ENCODE measurements at regions not wholly inside any gene's neighbourhood (a gene's known extent, or its start where the extent isn't known, plus 50 kb on each side); places are given as distances from the start of the nearest gene placed in this dataset.

- Histone ChIP-seq H4K12ac (ENCODE audit: low read depth, low read length) (no peak overlapping the region), H3K4ac (ENCODE audit: low read depth, low read length) (no peak overlapping the region), H3K9ac (ENCODE audit: low read length) (no peak overlapping the region), H2BK12ac (ENCODE audit: low read length) (no peak overlapping the region), H3K79me2 (ENCODE audit: control insufficient read depth, insufficient read depth, low read length, poor library complexity) (no peaks in the 10 kb centered on the region), H2BK120ac (ENCODE audit: insufficient read depth, low read length, poor library complexity) (no peak overlapping the region), H3K14ac (ENCODE audit: low read length) (no peak overlapping the region), H3K36me3 (ENCODE audit: control insufficient read depth in 1 of 2, insufficient read depth in 2 of 2, low read length in 2 of 2) (no peaks in the 10 kb centered on the region), H3K27ac (ENCODE audit: low read depth, low read length) (no peak overlapping the region), H3K4me3 (ENCODE audit: low read depth, low read length) (no peak overlapping the region), H3K4me2 (ENCODE audit: low read length) (no peak overlapping the region), H3K9me3 (ENCODE audit: insufficient read depth, low read depth, low read length) (no peaks in the 10 kb centered on the region), H2AK5ac (ENCODE audit: low read length) (no peak overlapping the region), H3K27me3 (ENCODE audit: insufficient read depth, low read length) (no peaks in the 10 kb centered on the region), H2AFZ (ENCODE audit: insufficient read depth, low read length, poor library complexity) (no peak overlapping the region), H3K18ac (ENCODE audit: low read length) (no peak overlapping the region), H4K91ac (ENCODE audit: low read depth, low read length) (no peak overlapping the region), H4K8ac (ENCODE audit: low read depth, low read length) (no peak overlapping the region), H2BK5ac (ENCODE audit: low read depth, low read length, poor library complexity) (no peak overlapping the region), H3K23ac (ENCODE audit: low read length) (no peak overlapping the region), H3K4me1 (ENCODE audit: control insufficient read depth in 1 of 2, insufficient read depth in 2 of 2, low read length in 2 of 2) (no peaks in the 10 kb centered on the region), H3K79me1 (ENCODE audit: low read length) (no peaks in the 10 kb centered on the region)
- DNase-seq, result no peak
- no CpG with 5 or more reads among the region's 7 CpGs for WGBS (ENCODE audit: extremely low coverage, insufficient coverage, insufficient read length)
Measured at GRCh38 chr15:26165546-26165945, 302.4 kb upstream of the ATP10A start.

- Histone ChIP-seq H3K4me3 (ENCODE audit: low read depth, low read length) (peak overlapping the region; percentile 36), H2BK12ac (ENCODE audit: low read length) (no peak overlapping the region), H3K27me3 (ENCODE audit: insufficient read depth, low read length) (no peaks in the 10 kb centered on the region), H4K91ac (ENCODE audit: low read depth, low read length) (no peak overlapping the region), H2BK120ac (ENCODE audit: insufficient read depth, low read length, poor library complexity) (no peak overlapping the region), H2AFZ (ENCODE audit: insufficient read depth, low read length, poor library complexity) (no peak overlapping the region), H4K12ac (ENCODE audit: low read depth, low read length) (no peak overlapping the region), H3K14ac (ENCODE audit: low read length) (no peak overlapping the region), H3K4me2 (ENCODE audit: low read length) (no peak overlapping the region), H3K36me3 (ENCODE audit: control insufficient read depth in 1 of 2, insufficient read depth in 2 of 2, low read length in 2 of 2) (no peaks in the 10 kb centered on the region), H3K79me1 (ENCODE audit: low read length) (no peaks in the 10 kb centered on the region), H3K27ac (ENCODE audit: low read depth, low read length) (no peak overlapping the region), H3K79me2 (ENCODE audit: control insufficient read depth, insufficient read depth, low read length, poor library complexity) (no peaks in the 10 kb centered on the region), H3K9me3 (ENCODE audit: insufficient read depth, low read depth, low read length) (no peaks in the 10 kb centered on the region), H2BK5ac (ENCODE audit: low read depth, low read length, poor library complexity) (no peak overlapping the region), H3K23ac (ENCODE audit: low read length) (no peak overlapping the region), H2AK5ac (ENCODE audit: low read length) (no peak overlapping the region), H3K18ac (ENCODE audit: low read length) (no peak overlapping the region), H3K9ac (ENCODE audit: low read length) (no peak overlapping the region), H3K4me1 (ENCODE audit: control insufficient read depth in 1 of 2, insufficient read depth in 2 of 2, low read length in 2 of 2) (no peaks in the 10 kb centered on the region), H3K4ac (ENCODE audit: low read depth, low read length) (no peak overlapping the region), H4K8ac (ENCODE audit: low read depth, low read length) (no peak overlapping the region)
- WGBS (ENCODE audit: extremely low coverage, insufficient coverage, insufficient read length), result no CpG with 5 or more reads among the region's 4 CpGs
- no peak for DNase-seq
Measured at GRCh38 chr15:26160343-26160742, 297.2 kb upstream of the ATP10A start.

- no peak overlapping the region for H2BK12ac ChIP-seq (ENCODE audit: low read length)
- no peak overlapping the region for H3K14ac ChIP-seq (ENCODE audit: low read length)
- no peak overlapping the region for H2BK5ac ChIP-seq (ENCODE audit: low read depth, low read length, poor library complexity)
- no peak overlapping the region for H2AK5ac ChIP-seq (ENCODE audit: low read length)
- H4K8ac ChIP-seq (ENCODE audit: low read depth, low read length), result no peak overlapping the region
- no peak overlapping the region for H2BK120ac ChIP-seq (ENCODE audit: insufficient read depth, low read length, poor library complexity)
- no peaks in the 10 kb centered on the region for H3K9me3 ChIP-seq (ENCODE audit: insufficient read depth, low read depth, low read length)
- H3K27me3 ChIP-seq (ENCODE audit: insufficient read depth, low read length), result no peaks in the 10 kb centered on the region
- no peak overlapping the region for H3K27ac ChIP-seq (ENCODE audit: low read depth, low read length)
- H3K4ac ChIP-seq (ENCODE audit: low read depth, low read length), result no peak overlapping the region
- WGBS (ENCODE audit: extremely low coverage, insufficient coverage, insufficient read length), result no CpG with 5 or more reads among the region's 2 CpGs
- no peaks in the 10 kb centered on the region for H3K79me2 ChIP-seq (ENCODE audit: control insufficient read depth, insufficient read depth, low read length, poor library complexity)
- H3K18ac ChIP-seq (ENCODE audit: low read length), result no peak overlapping the region
- no peak overlapping the region for H3K4me2 ChIP-seq (ENCODE audit: low read length)
- H3K4me3 ChIP-seq (ENCODE audit: low read depth, low read length), result no peak overlapping the region
- no peak overlapping the region for H2AFZ ChIP-seq (ENCODE audit: insufficient read depth, low read length, poor library complexity)
- no peak overlapping the region for H4K12ac ChIP-seq (ENCODE audit: low read depth, low read length)
- no peaks in the 10 kb centered on the region for H3K36me3 ChIP-seq (ENCODE audit: control insufficient read depth in 1 of 2, insufficient read depth in 2 of 2, low read length in 2 of 2)
- H3K79me1 ChIP-seq (ENCODE audit: low read length), result no peaks in the 10 kb centered on the region
- H4K91ac ChIP-seq (ENCODE audit: low read depth, low read length), result no peak overlapping the region
- no peak overlapping the region for H3K23ac ChIP-seq (ENCODE audit: low read length)
- no peaks in the 10 kb centered on the region for H3K4me1 ChIP-seq (ENCODE audit: control insufficient read depth in 1 of 2, insufficient read depth in 2 of 2, low read length in 2 of 2)
- no peak overlapping the region for H3K9ac ChIP-seq (ENCODE audit: low read length)
- DNase-seq, result no peak
Measured at GRCh38 chr15:26158176-26158575, 295.0 kb upstream of the ATP10A start.

GRCh38 chr15:26157081-26157480, 294.0 kb upstream of the ATP10A start:
- Histone ChIP-seq H3K14ac (ENCODE audit: low read length) (no peak overlapping the region), H2AFZ (ENCODE audit: insufficient read depth, low read length, poor library complexity) (no peak overlapping the region), H4K12ac (ENCODE audit: low read depth, low read length) (no peak overlapping the region), H3K27ac (ENCODE audit: low read depth, low read length) (no peak overlapping the region), H4K8ac (ENCODE audit: low read depth, low read length) (no peak overlapping the region), H4K91ac (ENCODE audit: low read depth, low read length) (no peak overlapping the region), H2BK120ac (ENCODE audit: insufficient read depth, low read length, poor library complexity) (no peak overlapping the region), H3K36me3 (ENCODE audit: control insufficient read depth in 1 of 2, insufficient read depth in 2 of 2, low read length in 2 of 2) (no peaks in the 10 kb centered on the region), H3K9me3 (ENCODE audit: insufficient read depth, low read depth, low read length) (no peaks in the 10 kb centered on the region), H3K79me2 (ENCODE audit: control insufficient read depth, insufficient read depth, low read length, poor library complexity) (no peaks in the 10 kb centered on the region), H3K18ac (ENCODE audit: low read length) (no peak overlapping the region), H2AK5ac (ENCODE audit: low read length) (no peak overlapping the region), H3K9ac (ENCODE audit: low read length) (no peak overlapping the region), H3K4me2 (ENCODE audit: low read length) (no peak overlapping the region), H3K4me1 (ENCODE audit: control insufficient read depth in 1 of 2, insufficient read depth in 2 of 2, low read length in 2 of 2) (no peaks in the 10 kb centered on the region), H3K79me1 (ENCODE audit: low read length) (no peaks in the 10 kb centered on the region), H2BK5ac (ENCODE audit: low read depth, low read length, poor library complexity) (no peak overlapping the region), H2BK12ac (ENCODE audit: low read length) (no peak overlapping the region), H3K4me3 (ENCODE audit: low read depth, low read length) (no peak overlapping the region), H3K27me3 (ENCODE audit: insufficient read depth, low read length) (no peaks in the 10 kb centered on the region), H3K23ac (ENCODE audit: low read length) (no peak overlapping the region), H3K4ac (ENCODE audit: low read depth, low read length) (no peak overlapping the region)
- WGBS (ENCODE audit: extremely low coverage, insufficient coverage, insufficient read length), result no CpG with 5 or more reads among the region's 7 CpGs
- no peak for DNase-seq

Measured in trophoblast cell (in vitro differentiated cells and primary cell).